Mucosa of descending colon (tissue), 3 donors: ENCODE measurements at regions not wholly inside any gene's neighbourhood (a gene's known extent, or its start where the extent isn't known, plus 50 kb on each side); places are given as distances from the start of the nearest gene placed in this dataset.

Source experiments
- ATAC-seq: fragments of 200-7000 bp; cut with Tn5 transposase; one replicate; pipeline ENCODE4 v1.9.1; 2020; ENCODE audit warnings: mild to moderate bottlenecking, moderate library complexity
- DNase-seq, 3 donors: peaks; one replicate each; pipeline ENCODE4 v3.0.0-alpha.2; 2020
- H3K36me3 ChIP-seq: fragments of 200-600 bp; one replicate; pipeline ENCODE4 v1.8.0; 2021; ENCODE audit warnings: low read depth, mild to moderate bottlenecking
- H3K4me1 ChIP-seq: fragments of 200-600 bp; one replicate; pipeline ENCODE4 v1.8.0; 2021; ENCODE audit warnings: low read depth, mild to moderate bottlenecking
- H3K4me3 ChIP-seq: fragments of 200-600 bp; one replicate; pipeline ENCODE4 v1.8.0; 2021; ENCODE audit warnings: mild to moderate bottlenecking
- H3K9me3 ChIP-seq: fragments of 200-600 bp; one replicate; pipeline ENCODE4 v1.8.0; 2021; ENCODE audit warnings: mild to moderate bottlenecking
- CTCF ChIP-seq: fragments of 200-600 bp; IDR thresholded peaks from one replicate; pipeline ENCODE4 v1.8.0; 2022; ENCODE audit warnings: antibody characterized with exemption, mild to moderate bottlenecking
- intact Hi-C, 2 donors: fragments of 100-400 bp; cut with DNase I in 1 of 2; cut with micrococcal nuclease in 1 of 2; formaldehyde crosslinking; loops; one replicate each; pipeline versions ENCODE4 v1.11.0 to v1.11.1; 2022; cut with DNase I, micrococcal nuclease
- donor health status: DM: no; HTN: no; CAD: no; lungs with moderate emphysema.
- donor health status: DM: no; HTN: no; CAD: no.
- donor health status: DM: no; HTN: yes; CAD: no.

DNA sequence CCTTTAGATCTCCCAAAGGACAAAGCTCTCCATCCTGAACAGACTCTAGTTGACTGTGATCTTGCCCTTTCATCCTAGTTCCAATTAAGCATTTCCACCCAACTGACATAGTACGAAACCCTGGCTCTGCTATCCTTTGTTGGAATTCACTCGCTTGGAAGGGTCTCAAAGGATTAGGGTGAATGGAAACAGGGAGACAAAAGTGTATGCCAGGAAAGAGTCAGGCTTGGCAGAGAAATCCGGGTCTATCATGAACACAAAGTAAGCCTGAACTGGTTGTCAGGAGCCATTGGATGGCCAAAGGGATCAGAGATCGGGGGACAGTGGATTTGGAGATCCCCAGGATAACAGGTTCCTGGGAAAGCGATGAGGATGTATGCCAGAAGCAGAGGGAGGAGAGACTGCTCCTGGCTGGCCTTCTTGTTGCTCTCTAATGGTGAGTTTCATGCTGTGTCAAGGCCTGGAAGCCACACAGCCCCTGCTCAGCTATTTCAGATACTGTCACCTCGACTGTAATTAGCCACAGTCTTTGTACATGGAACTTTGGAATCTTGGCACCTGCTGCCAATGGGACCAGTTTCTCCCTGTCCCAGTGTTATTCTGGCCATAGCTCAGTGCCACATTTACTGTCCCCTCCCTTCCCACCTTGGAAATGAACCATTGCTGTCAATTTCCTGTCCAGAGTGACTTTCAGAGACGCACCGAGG is 1168.7 kb upstream of the AUTS2 start:
- ATAC-seq: no peak
- DNase-seq: no peak
- no peaks in the 10 kb centered on the region for H3K4me1 ChIP-seq
- peaks cover 47% of the 10 kb centered on the region for H3K9me3 ChIP-seq
- H3K36me3 ChIP-seq: no peaks in the 10 kb centered on the region
- intact Hi-C loops: no loop called here
- H3K4me3 ChIP-seq: no peak overlapping the region
- no peak for TF ChIP-seq CTCF

GRCh38 chr7:68432585-68432984 is 1165.7 kb upstream of the AUTS2 start:
- intact Hi-C loops: no loop called here
- DNase-seq: no peak
- TF ChIP-seq CTCF: no peak

GRCh38 chr7:68433462-68434070 is 1164.7 kb upstream of the AUTS2 start:
- no peak for DNase-seq
- TF ChIP-seq CTCF: no peak
- no peak overlapping the region for H3K4me3 ChIP-seq
- H3K4me1 ChIP-seq: no peaks in the 10 kb centered on the region
- no peaks in the 10 kb centered on the region for H3K36me3 ChIP-seq
- intact Hi-C loops: no loop called here
- no peak for ATAC-seq
- peaks cover 56% of the 10 kb centered on the region for H3K9me3 ChIP-seq

More at GRCh38 chr7:68432585-68432984, 1165.7 kb upstream of the AUTS2 start:
- no peak for ATAC-seq
- peaks cover 59% of the 10 kb centered on the region for H3K9me3 ChIP-seq
- no peak overlapping the region for H3K4me3 ChIP-seq
- H3K4me1 ChIP-seq: no peaks in the 10 kb centered on the region
- H3K36me3 ChIP-seq: no peaks in the 10 kb centered on the region

- ATAC-seq (no peak), DNase-seq (no peak)
- intact Hi-C loops: no loop called here
- no peaks in the 10 kb centered on the region for H3K4me1 ChIP-seq
- peaks cover 54% of the 10 kb centered on the region for H3K9me3 ChIP-seq
- H3K36me3 ChIP-seq: no peaks in the 10 kb centered on the region
- H3K4me3 ChIP-seq: no peak overlapping the region
- no peak for TF ChIP-seq CTCF
Measured at GRCh38 chr7:68434857-68435256, 1163.4 kb upstream of the AUTS2 start.

- DNase-seq: no peak
- H3K4me1 ChIP-seq: no peaks in the 10 kb centered on the region
- no peak overlapping the region for H3K4me3 ChIP-seq
- H3K9me3 ChIP-seq: peaks cover 37% of the 10 kb centered on the region
- TF ChIP-seq CTCF: no peak
- no peak for ATAC-seq
- intact Hi-C loops: no loop called here
- no peaks in the 10 kb centered on the region for H3K36me3 ChIP-seq
Measured at GRCh38 chr7:68438016-68438415, 1160.3 kb upstream of the AUTS2 start.
